Peyer's patch (tissue), 4 donors: ENCODE measurements at regions not wholly inside any gene's neighbourhood (a gene's known extent, or its start where the extent isn't known, plus 50 kb on each side); places are given as distances from the start of the nearest gene placed in this dataset.

Experiments used
- CTCF ChIP-seq, 6 experiments: fragments of 450-650 bp in 4 of 6; fragments of 200-600 bp in 2 of 6; sonication (generic) in 1 of 6; IDR thresholded peaks; one replicate each; pipeline ENCODE4 v1.5.1; 2017 to 2019; ENCODE audit warnings: antibody characterized with exemption in 6 of 6, mild to moderate bottlenecking in 3 of 6, moderate library complexity in 1 of 6
- POLR2A ChIP-seq, 2 donors: fragments of 450-650 bp; IDR thresholded peaks; one replicate each; pipeline ENCODE4 v1.5.1; 2017; ENCODE audit warnings: antibody characterized with exemption in 2 of 2, mild to moderate bottlenecking in 2 of 2, moderate library complexity in 2 of 2

- no peak for TF ChIP-seq CTCF (IDR thresholded peaks at IDR 0.05)
- no peak for TF ChIP-seq POLR2A (IDR thresholded peaks at IDR 0.05)
Observed at GRCh38 chr1:87225171-87225570, 103.5 kb upstream of the LMO4 start.
